ENCODE measurements at regions not wholly inside any gene's neighbourhood (a gene's known extent, or its start where the extent isn't known, plus 50 kb on each side); places are given as distances from the start of the nearest gene placed in this dataset.

DNA sequence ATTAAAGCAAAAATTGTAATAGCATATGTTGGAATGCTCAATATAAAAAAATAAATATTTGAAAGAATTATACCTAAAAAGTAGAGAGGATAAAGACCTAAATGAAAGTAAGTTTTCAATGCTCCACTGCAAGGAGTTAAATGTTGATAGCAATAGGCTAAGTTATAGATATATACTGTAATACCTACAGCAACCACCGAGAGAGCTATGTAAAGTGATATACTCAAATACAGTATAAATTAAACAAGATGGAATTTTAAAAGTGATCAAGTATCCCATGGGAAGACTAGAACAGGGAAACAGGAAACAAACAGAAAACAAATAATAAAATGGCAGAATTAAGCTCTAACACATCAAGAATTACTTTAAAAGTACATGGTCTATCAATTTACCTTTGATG, 73.9 kb downstream of the CASP3 start:
- Histone ChIP-seq H3K9ac (ENCODE audit: low read length) (no peak overlapping the region), H3K27me3 (replicated peaks; ENCODE audit: control insufficient read depth, insufficient read depth, low read length) (no peaks in the 10 kb centered on the region)
- no peak for DNase-seq (ENCODE audit: low read depth)

GRCh38 chr4:184574861-184575260, 74.4 kb downstream of the CASP3 start:
- H3K4me1 ChIP-seq (ENCODE audit: control insufficient read depth, insufficient read depth, low read length) = no peaks in the 10 kb centered on the region
- H3K9ac ChIP-seq (ENCODE audit: low read length) = no peak overlapping the region
- no peaks in the 10 kb centered on the region for H3K36me3 ChIP-seq (ENCODE audit: control insufficient read depth, insufficient read depth, low read length, severe bottlenecking)
- H3K4me3 ChIP-seq (ENCODE audit: low read length) = no peak overlapping the region
- H3K27me3 ChIP-seq (replicated peaks; ENCODE audit: control insufficient read depth, insufficient read depth, low read length) = no peaks in the 10 kb centered on the region
- no peak for DNase-seq (ENCODE audit: low read depth)
- no peaks in the 10 kb centered on the region for H3K9me3 ChIP-seq (ENCODE audit: control insufficient read depth, low read length)

More for the DNA sequence above, 73.9 kb downstream of the CASP3 start:
- H3K4me3 ChIP-seq (ENCODE audit: low read length) = no peak overlapping the region
- H3K4me1 ChIP-seq (ENCODE audit: control insufficient read depth, insufficient read depth, low read length) = no peaks in the 10 kb centered on the region
- no peaks in the 10 kb centered on the region for H3K36me3 ChIP-seq (ENCODE audit: control insufficient read depth, insufficient read depth, low read length, severe bottlenecking)
- no peaks in the 10 kb centered on the region for H3K9me3 ChIP-seq (ENCODE audit: control insufficient read depth, low read length)

GRCh38 chr4:184573701-184574100, 75.5 kb downstream of the CASP3 start:
- H3K4me3 ChIP-seq (ENCODE audit: low read length) = no peak overlapping the region
- H3K9me3 ChIP-seq (ENCODE audit: control insufficient read depth, low read length) = no peaks in the 10 kb centered on the region
- H3K36me3 ChIP-seq (ENCODE audit: control insufficient read depth, insufficient read depth, low read length, severe bottlenecking) = no peaks in the 10 kb centered on the region
- no peak for DNase-seq (ENCODE audit: low read depth)
- H3K4me1 ChIP-seq (ENCODE audit: control insufficient read depth, insufficient read depth, low read length) = no peaks in the 10 kb centered on the region
- no peaks in the 10 kb centered on the region for H3K27me3 ChIP-seq (replicated peaks; ENCODE audit: control insufficient read depth, insufficient read depth, low read length)
- H3K9ac ChIP-seq (ENCODE audit: low read length) = no peak overlapping the region

GRCh38 chr4:184568770-184569169, 80.5 kb downstream of the CASP3 start:
- peaks cover 3% of the 10 kb centered on the region for H3K9me3 ChIP-seq (ENCODE audit: control insufficient read depth, low read length)
- no peaks in the 10 kb centered on the region for H3K36me3 ChIP-seq (ENCODE audit: control insufficient read depth, insufficient read depth, low read length, severe bottlenecking)
- H3K27me3 ChIP-seq (replicated peaks; ENCODE audit: control insufficient read depth, insufficient read depth, low read length) = no peaks in the 10 kb centered on the region
- no peaks in the 10 kb centered on the region for H3K4me1 ChIP-seq (ENCODE audit: control insufficient read depth, insufficient read depth, low read length)
- DNase-seq (ENCODE audit: low read depth) = no peak
- H3K4me3 ChIP-seq (ENCODE audit: low read length) = no peak overlapping the region
- no peak overlapping the region for H3K9ac ChIP-seq (ENCODE audit: low read length)

GRCh38 chr4:184563621-184564020, 85.6 kb downstream of the CASP3 start:
- Histone ChIP-seq H3K9me3 (ENCODE audit: control insufficient read depth, low read length) (peaks cover 3% of the 10 kb centered on the region), H3K36me3 (ENCODE audit: control insufficient read depth, insufficient read depth, low read length, severe bottlenecking) (no peaks in the 10 kb centered on the region)

GRCh38 chr4:184558996-184559395, 84.6 kb upstream of the IRF2 start:
- Histone ChIP-seq H3K27me3 (replicated peaks; ENCODE audit: control insufficient read depth, insufficient read depth, low read length) (no peaks in the 10 kb centered on the region), H3K36me3 (ENCODE audit: control insufficient read depth, insufficient read depth, low read length, severe bottlenecking) (no peaks in the 10 kb centered on the region), H3K9me3 (ENCODE audit: control insufficient read depth, low read length) (no peaks in the 10 kb centered on the region)

More at GRCh38 chr4:184563621-184564020, 85.6 kb downstream of the CASP3 start:
- Histone ChIP-seq H3K27me3 (replicated peaks; ENCODE audit: control insufficient read depth, insufficient read depth, low read length) (no peaks in the 10 kb centered on the region), H3K4me3 (ENCODE audit: low read length) (no peak overlapping the region), H3K9ac (ENCODE audit: low read length) (no peak overlapping the region), H3K4me1 (ENCODE audit: control insufficient read depth, insufficient read depth, low read length) (no peaks in the 10 kb centered on the region)
- no peak for DNase-seq (ENCODE audit: low read depth)

DNA sequence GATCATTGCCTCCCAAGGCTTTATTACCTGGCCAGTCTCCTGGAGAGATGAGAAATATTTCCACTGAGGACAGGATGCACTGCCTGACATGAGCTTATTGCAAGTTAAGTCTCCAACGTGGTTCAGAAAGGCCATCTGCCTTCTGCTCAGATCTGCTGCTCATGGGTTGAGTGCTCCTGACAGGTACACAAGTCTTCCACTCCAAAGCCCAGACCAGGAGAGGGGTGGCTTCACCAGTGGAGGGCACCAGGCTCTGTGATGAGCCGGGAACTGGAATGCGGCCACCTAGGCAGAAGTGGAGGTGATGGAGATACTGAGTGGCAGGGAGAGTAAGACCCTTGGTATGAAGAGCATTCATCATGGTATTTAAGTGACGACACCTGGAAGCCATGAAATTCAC, 79.5 kb upstream of the IRF2 start:
- H3K27me3 ChIP-seq (replicated peaks; ENCODE audit: control insufficient read depth, insufficient read depth, low read length) = peaks cover 3% of the 10 kb centered on the region
- H3K4me1 ChIP-seq (ENCODE audit: control insufficient read depth, insufficient read depth, low read length) = peaks cover 5% of the 10 kb centered on the region
- no peak for DNase-seq (ENCODE audit: low read depth)
- no peaks in the 10 kb centered on the region for H3K36me3 ChIP-seq (ENCODE audit: control insufficient read depth, insufficient read depth, low read length, severe bottlenecking)
- no peak overlapping the region for H3K4me3 ChIP-seq (ENCODE audit: low read length)
- no peak overlapping the region for H3K9ac ChIP-seq (ENCODE audit: low read length)
- H3K9me3 ChIP-seq (ENCODE audit: control insufficient read depth, low read length) = no peaks in the 10 kb centered on the region

More at GRCh38 chr4:184558996-184559395, 84.6 kb upstream of the IRF2 start:
- DNase-seq (ENCODE audit: low read depth) = no peak
- Histone ChIP-seq H3K9ac (ENCODE audit: low read length) (no peak overlapping the region), H3K4me3 (ENCODE audit: low read length) (no peak overlapping the region), H3K4me1 (ENCODE audit: control insufficient read depth, insufficient read depth, low read length) (no peaks in the 10 kb centered on the region)

- no peaks in the 10 kb centered on the region for H3K9me3 ChIP-seq (ENCODE audit: control insufficient read depth, low read length)
Measured at GRCh38 chr4:184550476-184550875, 76.1 kb upstream of the IRF2 start.

GRCh38 chr4:184548648-184549341, 74.4 kb upstream of the IRF2 start:
- DNase-seq (ENCODE audit: low read depth) = no peak
- peaks cover 4% of the 10 kb centered on the region for H3K27me3 ChIP-seq (replicated peaks; ENCODE audit: control insufficient read depth, insufficient read depth, low read length)
- no peaks in the 10 kb centered on the region for H3K36me3 ChIP-seq (ENCODE audit: control insufficient read depth, insufficient read depth, low read length, severe bottlenecking)
- no peaks in the 10 kb centered on the region for H3K9me3 ChIP-seq (ENCODE audit: control insufficient read depth, low read length)
- H3K4me3 ChIP-seq (ENCODE audit: low read length) = no peak overlapping the region
- H3K9ac ChIP-seq (ENCODE audit: low read length) = no peak overlapping the region
- H3K4me1 ChIP-seq (ENCODE audit: control insufficient read depth, insufficient read depth, low read length) = peaks cover 11% of the 10 kb centered on the region

More at GRCh38 chr4:184550476-184550875, 76.1 kb upstream of the IRF2 start:
- Histone ChIP-seq H3K27me3 (replicated peaks; ENCODE audit: control insufficient read depth, insufficient read depth, low read length) (peaks cover 4% of the 10 kb centered on the region), H3K36me3 (ENCODE audit: control insufficient read depth, insufficient read depth, low read length, severe bottlenecking) (no peaks in the 10 kb centered on the region), H3K4me3 (ENCODE audit: low read length) (no peak overlapping the region), H3K4me1 (ENCODE audit: control insufficient read depth, insufficient read depth, low read length) (peaks cover 5% of the 10 kb centered on the region), H3K9ac (ENCODE audit: low read length) (no peak overlapping the region)
- no peak for DNase-seq (ENCODE audit: low read depth)

GRCh38 chr4:184548316-184548647, 73.9 kb upstream of the IRF2 start:
- H3K36me3 ChIP-seq (ENCODE audit: control insufficient read depth, insufficient read depth, low read length, severe bottlenecking) = no peaks in the 10 kb centered on the region
- peaks cover 4% of the 10 kb centered on the region for H3K27me3 ChIP-seq (replicated peaks; ENCODE audit: control insufficient read depth, insufficient read depth, low read length)

DNA sequence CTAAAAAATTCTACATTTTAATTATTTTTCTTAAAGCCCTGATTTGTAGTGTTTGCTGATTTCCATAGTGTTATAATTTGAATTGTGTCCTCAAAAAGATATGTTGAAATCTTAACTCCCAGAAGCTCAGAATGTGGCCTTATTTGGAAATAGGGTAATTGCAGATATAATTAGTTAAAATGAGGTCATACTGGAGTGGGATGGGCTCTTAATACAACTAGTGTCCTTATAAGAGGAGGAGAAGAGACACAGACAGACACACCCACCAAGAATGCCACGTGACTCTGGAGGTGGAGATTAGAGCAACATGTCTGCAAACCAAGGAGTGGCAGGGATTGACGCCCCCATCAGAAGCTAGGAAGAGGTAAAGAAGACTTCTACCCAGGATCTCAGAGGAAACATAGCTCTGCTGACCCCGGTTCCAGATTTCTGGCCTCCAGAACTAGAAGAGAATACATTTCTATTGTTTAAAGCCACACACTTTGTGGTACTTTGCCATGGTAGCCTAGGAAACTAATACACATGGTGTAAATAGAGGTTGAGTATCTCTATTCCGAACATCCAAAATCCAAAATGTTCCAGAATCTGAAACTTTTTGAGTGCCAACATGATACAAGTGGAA, 70.5 kb upstream of the IRF2 start:
- Histone ChIP-seq H3K9ac (ENCODE audit: low read length) (no peak overlapping the region), H3K4me3 (ENCODE audit: low read length) (no peak overlapping the region), H3K9me3 (ENCODE audit: control insufficient read depth, low read length) (no peaks in the 10 kb centered on the region), H3K4me1 (ENCODE audit: control insufficient read depth, insufficient read depth, low read length) (peaks cover 6% of the 10 kb centered on the region), H3K36me3 (ENCODE audit: control insufficient read depth, insufficient read depth, low read length, severe bottlenecking) (no peaks in the 10 kb centered on the region), H3K27me3 (replicated peaks; ENCODE audit: control insufficient read depth, insufficient read depth, low read length) (peaks cover 4% of the 10 kb centered on the region)
- DNase-seq (ENCODE audit: low read depth) = no peak

More at GRCh38 chr4:184548316-184548647, 73.9 kb upstream of the IRF2 start:
- peaks cover 11% of the 10 kb centered on the region for H3K4me1 ChIP-seq (ENCODE audit: control insufficient read depth, insufficient read depth, low read length)
- no peak overlapping the region for H3K9ac ChIP-seq (ENCODE audit: low read length)
- no peaks in the 10 kb centered on the region for H3K9me3 ChIP-seq (ENCODE audit: control insufficient read depth, low read length)
- H3K4me3 ChIP-seq (ENCODE audit: low read length) = no peak overlapping the region
- no peak for DNase-seq (ENCODE audit: low read depth)

Measured in adipocyte (in vitro differentiated cells).